Panc1 (cell line): ENCODE measurements at regions not wholly inside any gene's neighbourhood (a gene's known extent, or its start where the extent isn't known, plus 50 kb on each side); places are given as distances from the start of the nearest gene placed in this dataset.

ENCODE experiments used
- ATAC-seq: fragments of 200-7000 bp; cut with Tn5 transposase; 2 replicates; pipeline ENCODE4 v1.9.1; 2020; ENCODE audit warnings: mild to moderate bottlenecking, moderate library complexity
- BruUV-seq: library from RNA; stranded (reverse); fragments of 400-500 nt; replicated peaks from 2 replicates; lab custom pipeline; 2021; lab: Mats Ljungman, UMichigan
- CTCF ChIA-PET: fragments of 300-600 bp; sonication (Branson Sonifier 250); formaldehyde crosslinking; loops from one replicate; lab custom pipeline; 2022; ENCODE audit warnings: antibody characterized with exemption; lab: Charles Lee
- POLR2A ChIA-PET: fragments of 300-600 bp; sonication (Branson Sonifier 250); formaldehyde crosslinking; loops from one replicate; lab custom pipeline; 2022; ENCODE audit warnings: antibody characterized with exemption; lab: Charles Lee
- DNase-seq: peaks from one replicate; pipeline ENCODE4 v3.0.0-alpha.2; 2010; ENCODE audit warnings: low read depth, low spot score
- H3K27ac ChIP-seq: 2 replicates; pipeline ENCODE4 v1.5.1; 2011; ENCODE audit warnings: mild to moderate bottlenecking, low read length, inconsistent platforms
- H3K27me3 ChIP-seq: fragments of 200-500 bp; sonication (Bioruptor generic); 2 replicates; pipeline ENCODE4 v1.6.0; 2014; ENCODE audit warnings: low read length, inconsistent platforms; ENCODE audit not compliant: control insufficient read depth, insufficient read depth
- H3K36me3 ChIP-seq: fragments of 200-500 bp; sonication (Bioruptor generic); 2 replicates; pipeline ENCODE4 v1.5.1; 2014; ENCODE audit warnings: inconsistent platforms, mild to moderate bottlenecking, low read length, moderate library complexity; ENCODE audit not compliant: control insufficient read depth, insufficient read depth
- H3K4me1 ChIP-seq: 2 replicates; pipeline ENCODE4 v1.5.1; 2011; ENCODE audit warnings: inconsistent platforms, mild to moderate bottlenecking, low read length, moderate library complexity; ENCODE audit not compliant: control insufficient read depth, insufficient read depth
- H3K4me3 ChIP-seq, 2 experiments: 2 replicates each; pipeline ENCODE4 v1.5.1; 2011 to 2012; ENCODE audit warnings: low read depth in 2 of 2, low read length in 2 of 2, mild to moderate bottlenecking in 2 of 2, inconsistent platforms in 1 of 2, moderate library complexity in 1 of 2
- H3K9me3 ChIP-seq: fragments of 200-500 bp; sonication (Bioruptor generic); 2 replicates; pipeline ENCODE4 v1.5.1; 2014; ENCODE audit warnings: low read depth, mild to moderate bottlenecking, inconsistent platforms, low read length, moderate library complexity; ENCODE audit not compliant: control insufficient read depth, insufficient read depth
- POLR2AphosphoS5 ChIP-seq: IDR thresholded peaks from 2 replicates; pipeline ENCODE4 v1.6.1; 2012; ENCODE audit warnings: mild to moderate bottlenecking, low read depth, low read length, moderate library complexity
- REST ChIP-seq, 2 experiments: IDR thresholded peaks; 2 replicates each; pipeline ENCODE4 v1.6.1; 2011 to 2012; ENCODE audit warnings: low read depth in 2 of 2, control low read depth in 1 of 2, low read length in 1 of 2, mild to moderate bottlenecking in 1 of 2, moderate library complexity in 1 of 2; ENCODE audit not compliant: insufficient read depth in 1 of 2
- SIN3A ChIP-seq: IDR thresholded peaks from 2 replicates; pipeline ENCODE4 v1.6.1; 2012; ENCODE audit warnings: low read depth, mild to moderate bottlenecking, low read length, moderate library complexity, borderline replicate concordance; ENCODE audit not compliant: insufficient read depth
- TCF7L2 ChIP-seq: IDR thresholded peaks from 2 replicates; pipeline ENCODE4 v1.6.1; 2011; ENCODE audit warnings: mild to moderate bottlenecking, low read depth, low read length, inconsistent platforms
- in situ Hi-C: cut with HindIII; loops from 2 replicates; pipeline ENCODE4 v1.10.0; 2016; ENCODE audit warnings: low sequenced_read_pairs, low pct_unique_long_range_greater_than_20kb
- intact Hi-C: fragments of 100-400 bp; cut with micrococcal nuclease; formaldehyde crosslinking; loops from one replicate; pipeline ENCODE4 v1.10.0; 2022; ENCODE audit not compliant: unreplicated experiment
- TF ChIP-seq, protein P1 (sequence below): fragments of 450-650 bp; IDR thresholded peaks from 2 replicates; pipeline ENCODE4 v1.5.1; 2017; ENCODE audit warnings: mild to moderate bottlenecking

DNA sequence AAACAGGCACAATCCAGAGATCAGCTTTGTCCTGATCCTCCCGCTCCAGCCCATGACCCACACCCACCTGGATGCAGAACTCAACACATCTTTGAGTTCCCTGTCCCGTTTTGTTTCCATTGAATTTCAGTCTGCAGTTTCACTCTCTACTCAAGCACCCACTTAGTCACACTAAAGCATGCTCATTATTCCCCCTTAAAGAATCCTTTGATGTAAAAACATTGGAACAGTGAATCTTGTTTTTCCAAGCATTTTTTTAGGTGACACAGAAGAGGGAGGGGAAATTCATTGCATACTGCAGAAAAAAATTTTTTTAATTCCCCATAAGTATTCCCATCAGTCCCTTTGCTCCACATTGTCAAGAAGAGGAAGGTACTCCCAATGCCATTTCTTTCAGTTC is 249.7 kb upstream of the TTC29 start:
- CTCF ChIA-PET, result no interaction called here
- no peak for ATAC-seq

DNA sequence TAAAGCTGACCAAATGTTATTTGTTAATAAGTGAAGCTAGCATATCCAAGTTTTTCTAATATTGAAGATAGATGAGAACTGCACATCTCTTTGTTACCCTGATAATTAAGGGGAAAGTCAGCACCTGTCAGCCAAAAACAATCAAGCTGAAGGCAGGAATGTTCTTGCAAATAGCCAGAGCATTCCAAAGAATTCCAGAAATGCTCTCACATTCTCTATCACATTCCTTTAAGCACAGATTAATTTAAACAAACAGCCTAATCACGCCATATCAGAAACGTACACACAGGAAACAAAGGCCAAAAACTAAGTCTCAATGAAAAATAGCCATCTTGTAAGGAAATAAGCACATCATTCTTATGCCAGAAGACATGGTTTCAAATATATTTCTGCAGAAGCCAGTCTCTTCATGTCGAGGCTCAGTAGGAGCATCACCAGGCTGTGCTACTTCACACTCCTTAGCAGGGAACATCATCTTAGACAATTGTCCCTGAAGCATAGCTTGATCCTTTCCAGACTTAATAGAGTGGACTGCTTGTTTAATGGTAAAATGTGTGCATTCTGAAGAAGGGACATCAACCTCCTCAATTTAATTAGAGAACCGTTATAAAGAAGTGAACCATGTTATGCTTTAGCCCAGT is 252.9 kb upstream of the TTC29 start:
- no TSS peak for BruUV-seq
- ATAC-seq (no peak), DNase-seq (no peak)
- Histone ChIP-seq H3K9me3 (no peaks in the 10 kb centered on the region), H3K4me1 (no peaks in the 10 kb centered on the region), H3K4me3 (no peak overlapping the region), H3K27me3 (no peaks in the 10 kb centered on the region), H3K36me3 (no peaks in the 10 kb centered on the region), H3K27ac (no peak overlapping the region)
- intact Hi-C loops (no loop called here), in situ Hi-C loops (no loop called here)
- ChIA-PET POLR2A (no interaction called here), CTCF (no interaction called here)
- TF ChIP-seq TCF7L2 (no peak), REST (IDR thresholded peaks at IDR 0.05; ENCODE audit: insufficient read depth in 1 of 2, low read depth in 2 of 2, low read length in 1 of 2) (no peak), SIN3A (no peak), POLR2AphosphoS5 (no peak)
- TF ChIP-seq, protein P1, sequence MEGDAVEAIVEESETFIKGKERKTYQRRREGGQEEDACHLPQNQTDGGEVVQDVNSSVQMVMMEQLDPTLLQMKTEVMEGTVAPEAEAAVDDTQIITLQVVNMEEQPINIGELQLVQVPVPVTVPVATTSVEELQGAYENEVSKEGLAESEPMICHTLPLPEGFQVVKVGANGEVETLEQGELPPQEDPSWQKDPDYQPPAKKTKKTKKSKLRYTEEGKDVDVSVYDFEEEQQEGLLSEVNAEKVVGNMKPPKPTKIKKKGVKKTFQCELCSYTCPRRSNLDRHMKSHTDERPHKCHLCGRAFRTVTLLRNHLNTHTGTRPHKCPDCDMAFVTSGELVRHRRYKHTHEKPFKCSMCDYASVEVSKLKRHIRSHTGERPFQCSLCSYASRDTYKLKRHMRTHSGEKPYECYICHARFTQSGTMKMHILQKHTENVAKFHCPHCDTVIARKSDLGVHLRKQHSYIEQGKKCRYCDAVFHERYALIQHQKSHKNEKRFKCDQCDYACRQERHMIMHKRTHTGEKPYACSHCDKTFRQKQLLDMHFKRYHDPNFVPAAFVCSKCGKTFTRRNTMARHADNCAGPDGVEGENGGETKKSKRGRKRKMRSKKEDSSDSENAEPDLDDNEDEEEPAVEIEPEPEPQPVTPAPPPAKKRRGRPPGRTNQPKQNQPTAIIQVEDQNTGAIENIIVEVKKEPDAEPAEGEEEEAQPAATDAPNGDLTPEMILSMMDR, result no peak

More for the DNA sequence above, 249.7 kb upstream of the TTC29 start:
- no peak overlapping the region for H3K4me3 ChIP-seq
- intact Hi-C loops (no loop called here), in situ Hi-C loops (no loop called here)
- H3K4me1 ChIP-seq, result no peaks in the 10 kb centered on the region
- no peak overlapping the region for H3K27ac ChIP-seq
- H3K36me3 ChIP-seq, result no peaks in the 10 kb centered on the region
- no TSS peak for BruUV-seq
- no peaks in the 10 kb centered on the region for H3K27me3 ChIP-seq
- H3K9me3 ChIP-seq, result no peaks in the 10 kb centered on the region
- POLR2A ChIA-PET, result no interaction called here
- DNase-seq, result no peak
- no peak for TF ChIP-seq POLR2AphosphoS5
- TF ChIP-seq, protein P1, result no peak
- no peak for TF ChIP-seq TCF7L2
- no peak for TF ChIP-seq SIN3A
- no peak for TF ChIP-seq REST (IDR thresholded peaks at IDR 0.05; ENCODE audit: insufficient read depth in 1 of 2, low read depth in 2 of 2, low read length in 1 of 2)
